ENCODE measurements at regions not wholly inside any gene's neighbourhood (a gene's known extent, or its start where the extent isn't known, plus 50 kb on each side); places are given as distances from the start of the nearest gene placed in this dataset.

DNA sequence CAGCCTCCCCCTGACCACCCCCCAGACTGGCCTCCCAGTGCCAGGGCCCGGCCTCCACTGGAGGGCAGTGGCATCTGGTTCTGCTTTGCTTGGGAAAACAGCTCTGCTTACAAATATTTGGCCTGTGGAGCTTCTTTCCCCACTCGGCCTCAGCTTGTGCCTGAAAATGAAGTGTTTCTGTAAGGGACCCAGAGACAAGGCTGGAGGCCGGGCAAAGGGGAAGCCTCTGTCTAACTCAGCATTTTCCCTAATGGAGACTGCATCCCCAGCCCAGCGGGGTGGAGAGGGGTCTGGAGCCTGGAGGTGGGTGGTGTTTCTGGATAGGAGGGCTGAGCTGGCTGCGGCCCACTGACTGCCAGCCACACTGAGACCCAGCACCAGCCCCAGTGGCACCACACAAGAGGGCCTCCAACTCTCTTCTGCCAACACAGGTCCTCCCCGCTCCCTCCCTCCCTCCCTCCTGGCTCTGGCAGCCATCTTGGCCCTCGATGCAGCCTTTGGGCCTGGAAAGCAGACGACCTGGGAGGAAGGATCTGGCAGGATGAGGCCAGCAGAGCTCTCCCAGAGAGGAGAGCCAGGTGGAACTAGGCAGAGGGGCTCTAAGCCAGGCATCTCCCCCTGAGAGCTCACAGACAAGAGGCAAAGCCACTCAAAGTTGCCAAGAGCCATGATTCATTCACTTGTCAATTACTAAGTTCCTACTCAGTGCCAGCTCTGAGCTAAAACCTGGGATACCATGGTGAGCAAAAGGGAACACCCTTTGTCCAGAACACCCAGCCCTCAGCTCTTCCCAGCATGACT is 77.1 kb upstream of the CD82 start:
- TF ChIP-seq, protein P1, sequence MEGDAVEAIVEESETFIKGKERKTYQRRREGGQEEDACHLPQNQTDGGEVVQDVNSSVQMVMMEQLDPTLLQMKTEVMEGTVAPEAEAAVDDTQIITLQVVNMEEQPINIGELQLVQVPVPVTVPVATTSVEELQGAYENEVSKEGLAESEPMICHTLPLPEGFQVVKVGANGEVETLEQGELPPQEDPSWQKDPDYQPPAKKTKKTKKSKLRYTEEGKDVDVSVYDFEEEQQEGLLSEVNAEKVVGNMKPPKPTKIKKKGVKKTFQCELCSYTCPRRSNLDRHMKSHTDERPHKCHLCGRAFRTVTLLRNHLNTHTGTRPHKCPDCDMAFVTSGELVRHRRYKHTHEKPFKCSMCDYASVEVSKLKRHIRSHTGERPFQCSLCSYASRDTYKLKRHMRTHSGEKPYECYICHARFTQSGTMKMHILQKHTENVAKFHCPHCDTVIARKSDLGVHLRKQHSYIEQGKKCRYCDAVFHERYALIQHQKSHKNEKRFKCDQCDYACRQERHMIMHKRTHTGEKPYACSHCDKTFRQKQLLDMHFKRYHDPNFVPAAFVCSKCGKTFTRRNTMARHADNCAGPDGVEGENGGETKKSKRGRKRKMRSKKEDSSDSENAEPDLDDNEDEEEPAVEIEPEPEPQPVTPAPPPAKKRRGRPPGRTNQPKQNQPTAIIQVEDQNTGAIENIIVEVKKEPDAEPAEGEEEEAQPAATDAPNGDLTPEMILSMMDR (IDR thresholded peaks at IDR 0.05): no peak
- no peak for TF ChIP-seq POLR2A (IDR thresholded peaks at IDR 0.05)
